ENCODE measurements at regions not wholly inside any gene's neighbourhood (a gene's known extent, or its start where the extent isn't known, plus 50 kb on each side); places are given as distances from the start of the nearest gene placed in this dataset.

DNA sequence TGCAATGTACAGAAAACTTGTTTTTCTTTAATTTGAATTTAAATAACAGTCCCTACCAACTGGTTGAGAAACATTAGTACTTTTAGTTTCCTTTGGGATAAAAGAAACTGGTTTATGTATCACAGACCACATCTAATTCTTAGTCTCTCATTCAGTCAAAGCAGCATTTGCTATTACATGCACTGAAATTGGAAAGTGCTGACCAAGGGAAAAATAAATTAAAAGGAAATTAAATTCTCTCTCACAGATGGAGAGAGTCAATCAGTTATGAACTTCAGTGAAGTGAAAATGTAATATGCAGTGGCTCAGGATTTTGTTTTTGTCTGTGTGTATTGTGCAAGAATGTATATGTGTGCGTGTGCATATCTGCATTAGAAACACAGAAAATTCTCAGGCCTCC lies 121.7 kb downstream of the TUSC1 start:
- TF ChIP-seq POLR2AphosphoS5 (IDR thresholded peaks at IDR 0.05) (no peak), CTCF (IDR thresholded peaks at IDR 0.05) (no peak), POLR2A (IDR thresholded peaks at IDR 0.05) (no peak)
